CD4-positive, alpha-beta T cell (primary cell): ENCODE measurements at regions not wholly inside any gene's neighbourhood (a gene's known extent, or its start where the extent isn't known, plus 50 kb on each side); places are given as distances from the start of the nearest gene placed in this dataset.

Experiments used
- ATAC-seq: fragments of 200-7000 bp; cut with Tn5 transposase; one replicate; pipeline ENCODE4 v1.10.0; 2022; ENCODE audit warnings: mild to moderate bottlenecking; ENCODE audit not compliant: poor library complexity
- CTCF ChIA-PET: fragments of 350-600 bp; sonication (Branson Sonifier 250); formaldehyde crosslinking; loops from one replicate; lab custom pipeline; 2021; ENCODE audit warnings: antibody characterized with exemption, inconsistent platforms; lab: Charles Lee
- POLR2A ChIA-PET: fragments of 350-600 bp; sonication (Branson Sonifier 250); formaldehyde crosslinking; loops from one replicate; lab custom pipeline; 2021; ENCODE audit warnings: antibody characterized with exemption, inconsistent platforms; lab: Charles Lee
- DNase-seq, 14 experiments: peaks; one replicate each; pipeline ENCODE4 v3.0.0-alpha.2; 2013 to 2020; ENCODE audit warnings: mixed read lengths in 2 of 14
- H3K27ac ChIP-seq, 2 donors: one replicate each; pipeline versions ENCODE4 v1.5.1 to v1.7.0; 2013; ENCODE audit warnings: low read length in 2 of 2, low read depth in 1 of 2, mild to moderate bottlenecking in 1 of 2
- H3K27me3 ChIP-seq, 2 experiments: 1 replicate in 1 of 2; 2 replicates in 1 of 2; pipeline versions ENCODE4 v1.6.1 to v1.7.0; 2013; ENCODE audit warnings: low read length in 2 of 2, control low read depth in 1 of 2, mild to moderate bottlenecking in 1 of 2, moderate library complexity in 1 of 2; ENCODE audit not compliant: insufficient read depth in 2 of 2, control insufficient read depth in 1 of 2
- H3K36me3 ChIP-seq: one replicate; pipeline ENCODE4 v1.6.1; 2013; ENCODE audit warnings: low read length, control low read depth; ENCODE audit not compliant: insufficient read depth
- H3K4me1 ChIP-seq: one replicate; pipeline ENCODE4 v1.6.1; 2013; ENCODE audit warnings: low read length, control low read depth; ENCODE audit not compliant: insufficient read depth
- H3K4me3 ChIP-seq: one replicate; pipeline ENCODE4 v1.5.1; 2013; ENCODE audit warnings: mild to moderate bottlenecking, low read length, moderate library complexity
- H3K9me3 ChIP-seq, 2 experiments: 1 replicate in 1 of 2; 2 replicates in 1 of 2; pipeline versions ENCODE4 v1.6.1 to v1.7.0; 2013; ENCODE audit warnings: low read length in 2 of 2, mild to moderate bottlenecking in 2 of 2, control low read depth in 1 of 2, moderate library complexity in 1 of 2; ENCODE audit not compliant: control insufficient read depth in 1 of 2, insufficient read depth in 1 of 2
- H3K27ac Mint-ChIP-seq: one replicate; pipeline ENCODE4 v1.8.0; 2020; ENCODE audit warnings: mixed read lengths
- H3K27me3 Mint-ChIP-seq: one replicate; pipeline ENCODE4 v1.8.0; 2021; ENCODE audit warnings: mixed read lengths
- H3K36me3 Mint-ChIP-seq: one replicate; pipeline ENCODE4 v1.8.0; 2021; ENCODE audit warnings: low read depth, mixed read lengths
- H3K4me1 Mint-ChIP-seq: one replicate; pipeline ENCODE4 v1.8.0; 2021; ENCODE audit warnings: low read depth, mixed read lengths
- H3K4me3 Mint-ChIP-seq: one replicate; pipeline ENCODE4 v1.8.0; 2020; ENCODE audit warnings: mild to moderate bottlenecking, mixed read lengths
- H3K9me3 Mint-ChIP-seq: one replicate; pipeline ENCODE4 v1.8.0; 2020; ENCODE audit warnings: mixed read lengths
- intact Hi-C, 2 experiments: fragments of 100-400 bp; cut with DNase I in 1 of 2; cut with micrococcal nuclease in 1 of 2; formaldehyde crosslinking; loops; one replicate each; pipeline versions ENCODE4 v1.15.1 to v1.9.0; 2023 to 2025; cut with DNase I, micrococcal nuclease
- TF ChIP-seq, protein P1 (sequence below): fragments of 200-600 bp; IDR thresholded peaks from one replicate; pipeline ENCODE4 v1.8.0; 2022; ENCODE audit warnings: antibody characterized with exemption, mild to moderate bottlenecking

DNA sequence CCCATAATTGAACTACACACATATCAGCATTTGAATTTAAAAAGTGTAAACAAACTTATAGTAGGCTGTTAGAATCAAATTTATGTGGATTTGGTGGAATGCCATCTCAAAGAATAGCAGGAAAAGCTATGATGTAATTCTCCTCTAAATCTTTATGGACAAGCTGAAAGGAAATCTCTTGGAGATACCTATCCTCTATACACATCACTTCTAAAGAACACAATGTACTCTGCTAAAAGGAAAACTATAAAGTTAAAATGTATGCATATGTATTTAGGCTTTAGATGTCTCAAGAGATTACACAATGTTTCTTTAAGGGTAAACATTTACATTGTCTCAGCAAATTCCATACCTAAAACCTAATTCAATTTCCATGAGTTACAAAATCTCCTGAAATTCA lies 323.3 kb downstream of the CRPPA start:
- Mint-ChIP-seq H3K36me3 (no peaks in the 10 kb centered on the region), H3K27me3 (no peaks in the 10 kb centered on the region), H3K4me1 (no peaks in the 10 kb centered on the region), H3K9me3 (peaks cover 3% of the 10 kb centered on the region), H3K4me3 (no peak overlapping the region), H3K27ac (no peak overlapping the region)
- Histone ChIP-seq H3K36me3 (no peaks in the 10 kb centered on the region), H3K4me3 (no peak overlapping the region), H3K9me3 (no peaks in the 10 kb centered on the region), H3K27ac (no peak overlapping the region), H3K27me3 (no peaks in the 10 kb centered on the region), H3K4me1 (no peaks in the 10 kb centered on the region)
- DNase-seq: no peak
- ATAC-seq: no peak
- intact Hi-C loops: no loop called here
- TF ChIP-seq, protein P1, sequence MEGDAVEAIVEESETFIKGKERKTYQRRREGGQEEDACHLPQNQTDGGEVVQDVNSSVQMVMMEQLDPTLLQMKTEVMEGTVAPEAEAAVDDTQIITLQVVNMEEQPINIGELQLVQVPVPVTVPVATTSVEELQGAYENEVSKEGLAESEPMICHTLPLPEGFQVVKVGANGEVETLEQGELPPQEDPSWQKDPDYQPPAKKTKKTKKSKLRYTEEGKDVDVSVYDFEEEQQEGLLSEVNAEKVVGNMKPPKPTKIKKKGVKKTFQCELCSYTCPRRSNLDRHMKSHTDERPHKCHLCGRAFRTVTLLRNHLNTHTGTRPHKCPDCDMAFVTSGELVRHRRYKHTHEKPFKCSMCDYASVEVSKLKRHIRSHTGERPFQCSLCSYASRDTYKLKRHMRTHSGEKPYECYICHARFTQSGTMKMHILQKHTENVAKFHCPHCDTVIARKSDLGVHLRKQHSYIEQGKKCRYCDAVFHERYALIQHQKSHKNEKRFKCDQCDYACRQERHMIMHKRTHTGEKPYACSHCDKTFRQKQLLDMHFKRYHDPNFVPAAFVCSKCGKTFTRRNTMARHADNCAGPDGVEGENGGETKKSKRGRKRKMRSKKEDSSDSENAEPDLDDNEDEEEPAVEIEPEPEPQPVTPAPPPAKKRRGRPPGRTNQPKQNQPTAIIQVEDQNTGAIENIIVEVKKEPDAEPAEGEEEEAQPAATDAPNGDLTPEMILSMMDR: no peak
- ChIA-PET POLR2A (no interaction called here), CTCF (no interaction called here)

DNA sequence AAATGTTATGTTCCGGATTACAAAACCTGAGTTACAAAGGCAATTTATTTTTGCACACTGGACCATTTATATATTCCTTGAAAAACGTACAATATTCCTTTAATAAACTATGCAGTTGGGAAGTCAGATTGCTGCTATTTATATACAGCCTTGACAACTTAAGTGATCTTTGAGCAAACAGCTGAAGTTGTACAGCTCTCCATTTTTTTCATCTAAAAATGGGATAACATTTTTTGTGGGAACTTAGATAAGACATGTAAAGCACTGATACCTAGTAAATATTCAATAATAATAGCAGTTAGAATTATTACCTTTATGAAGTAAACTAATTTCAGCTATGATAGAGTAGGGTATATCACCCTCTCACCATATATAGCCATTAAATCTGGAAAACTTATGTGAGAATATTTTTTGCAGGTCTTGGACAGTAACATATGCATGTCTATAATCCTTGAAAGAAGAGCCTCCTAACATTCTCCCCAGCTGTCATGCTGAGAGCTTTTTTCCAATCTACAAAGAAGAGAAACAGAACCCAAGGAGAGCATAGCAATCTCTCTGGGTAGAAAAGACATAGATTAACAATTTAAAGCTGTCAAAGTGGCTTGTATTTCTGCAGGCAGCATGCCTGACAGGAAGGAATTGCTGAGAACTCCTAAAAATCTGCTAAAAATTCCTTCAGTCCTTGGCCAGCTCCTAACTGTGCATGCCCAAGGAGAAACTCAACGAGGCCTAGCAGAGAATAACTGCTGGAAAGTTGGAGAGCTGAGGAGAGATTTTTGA lies 326.0 kb downstream of the CRPPA start:
- no peak for ATAC-seq
- Mint-ChIP-seq H3K9me3 (no peaks in the 10 kb centered on the region), H3K27me3 (no peaks in the 10 kb centered on the region), H3K36me3 (no peaks in the 10 kb centered on the region), H3K4me1 (no peaks in the 10 kb centered on the region), H3K4me3 (no peak overlapping the region), H3K27ac (no peak overlapping the region)
- no peak for DNase-seq
- ChIA-PET CTCF (no interaction called here), POLR2A (no interaction called here)
- H3K9me3 ChIP-seq: no peaks in the 10 kb centered on the region
- no peak overlapping the region for H3K4me3 ChIP-seq
- H3K4me1 ChIP-seq: no peaks in the 10 kb centered on the region
- H3K27me3 ChIP-seq: no peaks in the 10 kb centered on the region
- no peak overlapping the region for H3K27ac ChIP-seq
- TF ChIP-seq, protein P1: no peak
- H3K36me3 ChIP-seq: no peaks in the 10 kb centered on the region
- intact Hi-C loops: no loop called here

DNA sequence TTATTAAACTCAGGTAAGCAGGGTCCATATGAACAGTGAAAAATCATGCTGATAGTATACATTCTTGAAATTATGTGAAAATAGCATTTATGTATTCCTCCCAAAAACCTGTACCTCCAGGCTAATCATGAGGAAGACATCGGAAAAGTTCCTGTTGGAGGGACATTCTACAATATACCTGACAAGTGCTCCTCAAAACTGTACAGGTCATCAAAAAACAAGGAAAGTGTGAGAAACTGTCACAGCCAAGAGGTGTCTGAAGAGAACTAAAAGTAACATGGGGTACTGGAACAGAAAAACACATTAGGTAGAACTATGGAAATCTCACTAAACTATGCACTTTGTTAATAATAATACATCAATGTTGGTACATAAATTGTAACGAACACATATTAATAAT lies 326.7 kb downstream of the CRPPA start:
- intact Hi-C loops: no loop called here
- CTCF ChIA-PET: no interaction called here
- Mint-ChIP-seq H3K27ac (no peak overlapping the region), H3K4me1 (no peaks in the 10 kb centered on the region), H3K4me3 (no peak overlapping the region), H3K36me3 (no peaks in the 10 kb centered on the region), H3K27me3 (no peaks in the 10 kb centered on the region), H3K9me3 (no peaks in the 10 kb centered on the region)
- POLR2A ChIA-PET: no interaction called here
- no peak overlapping the region for H3K4me3 ChIP-seq
- H3K27me3 ChIP-seq: no peaks in the 10 kb centered on the region
- no peak overlapping the region for H3K27ac ChIP-seq
- ATAC-seq (no peak), DNase-seq (no peak)
- no peaks in the 10 kb centered on the region for H3K36me3 ChIP-seq
- no peaks in the 10 kb centered on the region for H3K9me3 ChIP-seq
- no peaks in the 10 kb centered on the region for H3K4me1 ChIP-seq
- TF ChIP-seq, protein P1: no peak
